PC-9 (cell line): ENCODE measurements at regions not wholly inside any gene's neighbourhood (a gene's known extent, or its start where the extent isn't known, plus 50 kb on each side); places are given as distances from the start of the nearest gene placed in this dataset.

Source experiments
- BruUV-seq: library from RNA; stranded (reverse); fragments of 400-500 nt; replicated peaks from 2 replicates; lab custom pipeline; 2021; lab: Mats Ljungman, UMichigan
- CTCF ChIA-PET: fragments of 300-600 bp; sonication (Branson Sonifier 250); formaldehyde crosslinking; loops from one replicate; lab custom pipeline; 2022; ENCODE audit warnings: antibody characterized with exemption; lab: Charles Lee
- POLR2A ChIA-PET: fragments of 300-600 bp; sonication (Branson Sonifier 250); formaldehyde crosslinking; loops from one replicate; lab custom pipeline; 2022; ENCODE audit warnings: antibody characterized with exemption; ENCODE audit not compliant: unreplicated experiment; lab: Charles Lee
- DNase-seq, 2 experiments: peaks; one replicate each; pipeline versions ENCODE4 v3.0.0 to v3.0.0-alpha.2; 2015 to 2022; ENCODE audit warnings: mixed read lengths in 1 of 2
- H2AFZ ChIP-seq: fragments of 200-600 bp; sonication (generic); 2 replicates; pipeline ENCODE4 v1.8.1; 2017; ENCODE audit warnings: antibody characterized with exemption
- H3F3A ChIP-seq: fragments of 200-600 bp; sonication (generic); 2 replicates; pipeline ENCODE4 v1.8.1; 2017; ENCODE audit warnings: antibody characterized with exemption, mild to moderate bottlenecking, low read depth; ENCODE audit not compliant: insufficient read depth
- H3K27ac ChIP-seq: fragments of 200-600 bp; sonication (generic); 2 replicates; pipeline ENCODE4 v1.6.1; 2016; ENCODE audit warnings: mixed run types
- H3K27me3 ChIP-seq: fragments of 200-600 bp; sonication (generic); 2 replicates; pipeline ENCODE4 v1.6.1; 2016; ENCODE audit warnings: low read depth, mixed run types; ENCODE audit not compliant: insufficient read depth
- H3K36me3 ChIP-seq: fragments of 200-600 bp; sonication (generic); 2 replicates; pipeline ENCODE4 v1.6.1; 2016; ENCODE audit warnings: low read depth, mixed run types
- H3K4me1 ChIP-seq: fragments of 200-600 bp; sonication (generic); replicated peaks from 2 replicates; pipeline ENCODE4 v1.6.1; 2016; ENCODE audit warnings: mixed run types; ENCODE audit not compliant: insufficient read depth
- H3K4me2 ChIP-seq: fragments of 200-600 bp; sonication (generic); 2 replicates; pipeline ENCODE4 v1.6.1; 2017; ENCODE audit warnings: mixed run types
- H3K4me3 ChIP-seq: fragments of 200-600 bp; sonication (generic); 2 replicates; pipeline ENCODE4 v1.6.1; 2016; ENCODE audit warnings: mixed run types
- H3K79me2 ChIP-seq: fragments of 200-600 bp; sonication (generic); 2 replicates; pipeline ENCODE4 v1.6.1; 2017; ENCODE audit warnings: low read depth, mixed run types
- H3K9me2 ChIP-seq: fragments of 200-600 bp; sonication (generic); 2 replicates; pipeline ENCODE4 v1.8.1; 2017; ENCODE audit warnings: mild to moderate bottlenecking; ENCODE audit not compliant: insufficient read depth
- H3K9me3 ChIP-seq: fragments of 200-600 bp; sonication (generic); 2 replicates; pipeline ENCODE4 v1.8.1; 2016; ENCODE audit warnings: low read depth; ENCODE audit not compliant: insufficient read depth
- H4K20me1 ChIP-seq: fragments of 200-600 bp; sonication (generic); 2 replicates; pipeline ENCODE4 v1.8.1; 2017; ENCODE audit not compliant: insufficient read depth
- EZH2 ChIP-seq: fragments of 200-600 bp; sonication (generic); IDR thresholded peaks from 2 replicates; pipeline ENCODE4 v1.8.0; 2017; ENCODE audit warnings: antibody characterized with exemption, low read depth
- intact Hi-C: fragments of 100-400 bp; cut with micrococcal nuclease; formaldehyde crosslinking; loops from one replicate; pipeline ENCODE4 v1.10.0; 2022; ENCODE audit not compliant: unreplicated experiment
- TF ChIP-seq, protein P1 (sequence below): fragments of 200-600 bp; sonication (generic); conservative IDR thresholded peaks from 2 replicates; pipeline ENCODE4 v1.6.1; 2017; ENCODE audit warnings: mixed run types, antibody characterized with exemption, mild to moderate bottlenecking, moderate library complexity

DNA sequence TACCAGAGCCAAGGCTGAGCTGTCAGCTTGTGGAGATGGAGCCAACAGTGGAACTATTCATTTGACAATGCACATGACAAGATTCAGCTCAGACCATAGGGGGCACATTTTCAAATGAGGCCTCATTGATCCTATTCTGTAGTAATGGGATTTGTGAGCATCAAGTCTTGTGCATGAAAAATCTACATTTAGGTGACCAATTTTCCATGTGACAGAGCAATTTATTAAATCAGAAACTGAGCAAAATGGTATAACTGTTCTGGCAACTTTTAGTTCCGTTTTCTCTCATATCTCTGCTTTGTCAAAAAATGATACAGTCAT, 108.5 kb upstream of the PCDH18 start:
- Histone ChIP-seq H3K79me2 (no peaks in the 10 kb centered on the region), H2AFZ (no peak overlapping the region), H3K36me3 (no peaks in the 10 kb centered on the region), H3K27ac (no peak overlapping the region), H3K4me3 (no peak overlapping the region), H3K4me2 (no peak overlapping the region), H3K9me3 (no peaks in the 10 kb centered on the region), H3K27me3 (no peaks in the 10 kb centered on the region), H3F3A (no peaks in the 10 kb centered on the region), H3K4me1 (no peaks in the 10 kb centered on the region), H3K9me2 (no peaks in the 10 kb centered on the region), H4K20me1 (no peaks in the 10 kb centered on the region)
- CTCF ChIA-PET: no interaction called here
- intact Hi-C loops: no loop called here
- no peak for TF ChIP-seq EZH2
- TF ChIP-seq, protein P1, sequence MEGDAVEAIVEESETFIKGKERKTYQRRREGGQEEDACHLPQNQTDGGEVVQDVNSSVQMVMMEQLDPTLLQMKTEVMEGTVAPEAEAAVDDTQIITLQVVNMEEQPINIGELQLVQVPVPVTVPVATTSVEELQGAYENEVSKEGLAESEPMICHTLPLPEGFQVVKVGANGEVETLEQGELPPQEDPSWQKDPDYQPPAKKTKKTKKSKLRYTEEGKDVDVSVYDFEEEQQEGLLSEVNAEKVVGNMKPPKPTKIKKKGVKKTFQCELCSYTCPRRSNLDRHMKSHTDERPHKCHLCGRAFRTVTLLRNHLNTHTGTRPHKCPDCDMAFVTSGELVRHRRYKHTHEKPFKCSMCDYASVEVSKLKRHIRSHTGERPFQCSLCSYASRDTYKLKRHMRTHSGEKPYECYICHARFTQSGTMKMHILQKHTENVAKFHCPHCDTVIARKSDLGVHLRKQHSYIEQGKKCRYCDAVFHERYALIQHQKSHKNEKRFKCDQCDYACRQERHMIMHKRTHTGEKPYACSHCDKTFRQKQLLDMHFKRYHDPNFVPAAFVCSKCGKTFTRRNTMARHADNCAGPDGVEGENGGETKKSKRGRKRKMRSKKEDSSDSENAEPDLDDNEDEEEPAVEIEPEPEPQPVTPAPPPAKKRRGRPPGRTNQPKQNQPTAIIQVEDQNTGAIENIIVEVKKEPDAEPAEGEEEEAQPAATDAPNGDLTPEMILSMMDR: no peak
- BruUV-seq: no TSS peak
- DNase-seq: no peak
- POLR2A ChIA-PET: no interaction called here

DNA sequence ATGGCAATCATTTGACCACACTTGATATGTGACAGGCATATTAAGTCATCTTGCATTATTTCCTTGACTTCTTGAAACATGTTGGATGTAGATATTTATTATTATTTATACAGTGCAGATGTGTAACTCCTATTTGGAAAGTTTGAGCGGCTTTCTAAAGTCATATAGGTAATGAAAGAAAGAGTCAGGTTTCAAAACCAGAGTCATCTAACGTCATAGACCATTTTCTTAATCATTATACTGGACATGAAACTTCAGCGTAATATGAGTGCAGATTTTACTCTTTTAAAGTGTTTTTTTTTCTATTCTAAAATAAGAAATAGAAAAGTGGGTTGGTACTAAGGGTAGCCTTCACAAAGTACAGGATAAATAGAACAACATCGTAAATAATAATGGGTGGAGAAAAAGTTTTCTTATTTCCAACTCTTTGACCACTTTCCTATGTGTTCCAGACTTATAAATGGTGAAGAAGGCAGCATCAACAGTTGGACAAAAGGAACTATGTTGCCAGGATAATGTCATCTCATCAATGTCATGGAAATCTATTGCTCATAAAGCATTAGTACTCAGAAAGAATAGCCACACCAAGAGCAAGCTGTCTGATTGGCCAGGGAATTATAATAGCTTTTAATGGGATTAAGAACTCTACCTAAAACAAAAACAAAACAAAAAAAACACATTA, 108.0 kb upstream of the PCDH18 start:
- ChIA-PET POLR2A (no interaction called here), CTCF (no interaction called here)
- no peak overlapping the region for H3K4me2 ChIP-seq
- no peaks in the 10 kb centered on the region for H4K20me1 ChIP-seq
- H3K36me3 ChIP-seq: no peaks in the 10 kb centered on the region
- intact Hi-C loops: no loop called here
- no peaks in the 10 kb centered on the region for H3K9me2 ChIP-seq
- H3K4me1 ChIP-seq: no peaks in the 10 kb centered on the region
- TF ChIP-seq, protein P1: no peak
- no peak for TF ChIP-seq EZH2
- no peak overlapping the region for H3K27ac ChIP-seq
- no peak overlapping the region for H3K4me3 ChIP-seq
- no peaks in the 10 kb centered on the region for H3K27me3 ChIP-seq
- H2AFZ ChIP-seq: no peak overlapping the region
- no peak for DNase-seq
- no peaks in the 10 kb centered on the region for H3K79me2 ChIP-seq
- BruUV-seq: no TSS peak
- H3F3A ChIP-seq: no peaks in the 10 kb centered on the region
- no peaks in the 10 kb centered on the region for H3K9me3 ChIP-seq

DNA sequence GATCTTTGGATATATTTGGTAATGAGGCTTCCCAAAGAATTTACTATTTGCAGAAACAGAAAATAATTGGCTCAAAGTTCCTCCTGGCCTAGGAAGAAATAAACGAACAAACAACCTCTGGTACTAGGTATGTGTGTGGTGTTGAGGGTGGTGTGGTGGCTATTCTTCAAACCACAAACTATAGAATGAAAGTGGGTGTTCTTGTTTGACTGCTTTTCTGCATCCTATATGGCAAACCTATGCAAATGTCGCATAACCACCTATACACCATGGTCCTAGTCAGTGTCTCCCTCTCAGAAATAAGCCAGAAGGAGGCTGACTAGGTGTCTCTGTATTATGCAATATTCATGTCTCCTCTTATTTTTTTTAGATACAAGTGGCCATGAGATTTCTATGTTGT, 106.6 kb upstream of the PCDH18 start:
- ChIA-PET CTCF (no interaction called here), POLR2A (no interaction called here)
- no peak overlapping the region for H3K4me2 ChIP-seq
- H3K4me3 ChIP-seq: no peak overlapping the region
- no TSS peak for BruUV-seq
- H3K79me2 ChIP-seq: no peaks in the 10 kb centered on the region
- TF ChIP-seq, protein P1: no peak
- TF ChIP-seq EZH2: no peak
- H4K20me1 ChIP-seq: no peaks in the 10 kb centered on the region
- H3K4me1 ChIP-seq: no peaks in the 10 kb centered on the region
- no peak overlapping the region for H3K27ac ChIP-seq
- intact Hi-C loops: no loop called here
- no peak overlapping the region for H2AFZ ChIP-seq
- H3K9me3 ChIP-seq: no peaks in the 10 kb centered on the region
- H3K27me3 ChIP-seq: no peaks in the 10 kb centered on the region
- DNase-seq: no peak
- no peaks in the 10 kb centered on the region for H3K36me3 ChIP-seq
- no peaks in the 10 kb centered on the region for H3K9me2 ChIP-seq
- H3F3A ChIP-seq: no peaks in the 10 kb centered on the region
